ENCODE measurements at regions not wholly inside any gene's neighbourhood (a gene's known extent, or its start where the extent isn't known, plus 50 kb on each side); places are given as distances from the start of the nearest gene placed in this dataset.

DNA sequence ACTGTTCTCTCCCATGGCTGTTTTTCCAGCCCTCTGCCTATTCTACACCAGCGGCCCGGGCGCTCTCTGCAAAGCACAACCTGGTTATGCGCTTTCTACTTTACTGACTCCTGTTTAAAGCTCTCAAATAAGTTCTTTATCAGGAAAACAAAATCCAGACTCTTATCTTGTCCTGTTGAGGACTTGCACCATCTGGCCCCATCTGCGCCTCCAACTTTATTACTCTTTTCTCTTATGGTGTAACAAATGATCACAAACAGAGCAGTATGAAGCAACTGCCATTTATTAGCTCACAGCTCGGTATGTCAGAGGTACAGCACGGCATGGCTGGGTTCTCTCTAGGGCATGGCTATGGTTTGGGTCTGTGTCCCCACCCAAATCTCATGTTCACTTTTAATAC is 236.5 kb upstream of the NT5C1B start:
- Histone ChIP-seq H3K4me1 (ENCODE audit: control insufficient read depth, insufficient read depth, low read length) (no peaks in the 10 kb centered on the region), H3K27ac (ENCODE audit: low read depth, low read length) (no peak overlapping the region), H3K9ac (ENCODE audit: low read depth, low read length) (no peak overlapping the region), H3K36me3 (ENCODE audit: control insufficient read depth, insufficient read depth, low read length) (no peaks in the 10 kb centered on the region), H3K27me3 (ENCODE audit: control insufficient read depth, insufficient read depth, low read length) (no peaks in the 10 kb centered on the region), H3K4me3 (ENCODE audit: low read depth, low read length) (no peak overlapping the region), H3K9me3 (ENCODE audit: control insufficient read depth, insufficient read depth, low read length) (no peaks in the 10 kb centered on the region)

DNA sequence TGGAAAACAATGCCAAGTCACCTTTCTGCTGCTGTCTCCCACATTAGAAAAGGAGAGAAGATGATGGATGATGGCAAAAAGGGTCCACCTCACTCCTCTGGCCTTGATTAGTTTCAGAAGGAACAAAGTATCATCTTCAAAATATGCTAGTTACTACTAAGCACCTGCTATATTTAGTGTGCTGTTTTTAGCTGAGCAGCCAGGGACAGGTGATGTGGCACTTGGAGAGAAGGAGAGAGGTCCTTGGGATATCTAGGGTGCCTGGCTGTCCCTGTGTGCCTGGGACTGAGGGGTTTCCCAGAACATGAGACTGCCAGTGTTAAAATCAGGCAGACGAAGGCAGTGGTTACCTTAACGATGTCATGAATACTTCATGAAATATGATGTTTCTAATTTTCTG is 235.5 kb upstream of the NT5C1B start:
- no peaks in the 10 kb centered on the region for H3K9me3 ChIP-seq (ENCODE audit: control insufficient read depth, insufficient read depth, low read length)
- H3K4me3 ChIP-seq (ENCODE audit: low read depth, low read length) = no peak overlapping the region
- no peaks in the 10 kb centered on the region for H3K36me3 ChIP-seq (ENCODE audit: control insufficient read depth, insufficient read depth, low read length)
- no peaks in the 10 kb centered on the region for H3K4me1 ChIP-seq (ENCODE audit: control insufficient read depth, insufficient read depth, low read length)
- no peak overlapping the region for H3K9ac ChIP-seq (ENCODE audit: low read depth, low read length)
- no peaks in the 10 kb centered on the region for H3K27me3 ChIP-seq (ENCODE audit: control insufficient read depth, insufficient read depth, low read length)
- no peak overlapping the region for H3K27ac ChIP-seq (ENCODE audit: low read depth, low read length)

GRCh38 chr2:18824325-18824790 is 235.0 kb upstream of the NT5C1B start:
- Histone ChIP-seq H3K4me1 (ENCODE audit: control insufficient read depth, insufficient read depth, low read length) (no peaks in the 10 kb centered on the region), H3K36me3 (ENCODE audit: control insufficient read depth, insufficient read depth, low read length) (no peaks in the 10 kb centered on the region), H3K9me3 (ENCODE audit: control insufficient read depth, insufficient read depth, low read length) (no peaks in the 10 kb centered on the region), H3K4me3 (ENCODE audit: low read depth, low read length) (no peak overlapping the region), H3K27me3 (ENCODE audit: control insufficient read depth, insufficient read depth, low read length) (no peaks in the 10 kb centered on the region), H3K27ac (ENCODE audit: low read depth, low read length) (no peak overlapping the region), H3K9ac (ENCODE audit: low read depth, low read length) (no peak overlapping the region)

DNA sequence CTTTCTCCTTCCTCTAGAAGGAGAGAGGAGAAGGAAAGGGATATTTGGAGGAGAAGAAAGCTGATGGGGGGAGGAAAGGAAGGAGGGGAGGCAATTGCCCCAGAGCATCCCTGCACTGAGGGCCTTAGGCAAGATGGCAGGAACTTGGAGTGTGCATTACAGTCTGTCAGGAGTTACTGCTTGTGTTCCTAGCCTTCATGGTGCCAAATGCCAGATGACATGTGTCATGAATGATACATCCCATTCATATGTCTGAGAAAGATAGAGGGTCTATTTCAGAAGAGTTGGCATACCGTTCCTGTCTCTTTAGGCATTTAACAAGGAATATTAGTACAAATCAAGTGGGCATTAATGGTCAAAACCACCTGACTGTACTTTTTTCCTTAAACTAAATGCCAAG is 232.1 kb upstream of the NT5C1B start:
- Histone ChIP-seq H3K9ac (ENCODE audit: low read depth, low read length) (no peak overlapping the region), H3K27me3 (ENCODE audit: control insufficient read depth, insufficient read depth, low read length) (no peaks in the 10 kb centered on the region), H3K27ac (ENCODE audit: low read depth, low read length) (no peak overlapping the region), H3K9me3 (ENCODE audit: control insufficient read depth, insufficient read depth, low read length) (no peaks in the 10 kb centered on the region), H3K36me3 (ENCODE audit: control insufficient read depth, insufficient read depth, low read length) (no peaks in the 10 kb centered on the region), H3K4me3 (ENCODE audit: low read depth, low read length) (no peak overlapping the region), H3K4me1 (ENCODE audit: control insufficient read depth, insufficient read depth, low read length) (no peaks in the 10 kb centered on the region)

GRCh38 chr2:18820966-18821365 is 231.6 kb upstream of the NT5C1B start:
- Histone ChIP-seq H3K36me3 (ENCODE audit: control insufficient read depth, insufficient read depth, low read length) (no peaks in the 10 kb centered on the region), H3K4me3 (ENCODE audit: low read depth, low read length) (no peak overlapping the region), H3K27ac (ENCODE audit: low read depth, low read length) (no peak overlapping the region), H3K9ac (ENCODE audit: low read depth, low read length) (no peak overlapping the region), H3K9me3 (ENCODE audit: control insufficient read depth, insufficient read depth, low read length) (no peaks in the 10 kb centered on the region), H3K27me3 (ENCODE audit: control insufficient read depth, insufficient read depth, low read length) (no peaks in the 10 kb centered on the region), H3K4me1 (ENCODE audit: control insufficient read depth, insufficient read depth, low read length) (no peaks in the 10 kb centered on the region)

- no peak overlapping the region for H3K9ac ChIP-seq (ENCODE audit: low read depth, low read length)
- no peaks in the 10 kb centered on the region for H3K27me3 ChIP-seq (ENCODE audit: control insufficient read depth, insufficient read depth, low read length)
- H3K27ac ChIP-seq (ENCODE audit: low read depth, low read length) = no peak overlapping the region
- H3K4me3 ChIP-seq (ENCODE audit: low read depth, low read length) = no peak overlapping the region
- H3K36me3 ChIP-seq (ENCODE audit: control insufficient read depth, insufficient read depth, low read length) = no peaks in the 10 kb centered on the region
- no peaks in the 10 kb centered on the region for H3K4me1 ChIP-seq (ENCODE audit: control insufficient read depth, insufficient read depth, low read length)
- H3K9me3 ChIP-seq (ENCODE audit: control insufficient read depth, insufficient read depth, low read length) = no peaks in the 10 kb centered on the region
These were observed 230.2 kb upstream of the NT5C1B start for GRCh38 chr2:18819566-18819965.

DNA sequence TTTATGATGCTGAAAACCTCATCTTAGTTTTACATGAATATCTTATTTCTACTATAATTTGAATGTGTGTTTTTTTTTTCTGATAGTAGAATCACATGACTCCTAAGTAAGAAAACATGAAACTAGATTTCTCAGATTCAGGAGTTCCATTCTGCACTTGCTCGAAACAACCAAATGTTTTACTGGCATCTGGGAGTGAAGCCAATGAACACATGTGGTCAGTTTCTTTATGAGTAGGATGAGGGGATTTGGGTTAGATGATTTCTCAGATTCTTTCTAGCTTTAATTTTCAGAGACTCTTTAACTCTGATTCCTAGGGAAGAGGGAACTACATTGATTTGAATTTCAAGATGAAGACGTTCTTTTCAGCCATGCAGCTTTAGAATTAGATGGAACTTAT is 225.0 kb upstream of the NT5C1B start:
- no peak overlapping the region for H3K9ac ChIP-seq (ENCODE audit: low read depth, low read length)
- no peak overlapping the region for H3K27ac ChIP-seq (ENCODE audit: low read depth, low read length)
- H3K27me3 ChIP-seq (ENCODE audit: control insufficient read depth, insufficient read depth, low read length) = no peaks in the 10 kb centered on the region
- no peak overlapping the region for H3K4me3 ChIP-seq (ENCODE audit: low read depth, low read length)
- no peaks in the 10 kb centered on the region for H3K36me3 ChIP-seq (ENCODE audit: control insufficient read depth, insufficient read depth, low read length)
- H3K4me1 ChIP-seq (ENCODE audit: control insufficient read depth, insufficient read depth, low read length) = no peaks in the 10 kb centered on the region
- H3K9me3 ChIP-seq (ENCODE audit: control insufficient read depth, insufficient read depth, low read length) = no peaks in the 10 kb centered on the region

DNA sequence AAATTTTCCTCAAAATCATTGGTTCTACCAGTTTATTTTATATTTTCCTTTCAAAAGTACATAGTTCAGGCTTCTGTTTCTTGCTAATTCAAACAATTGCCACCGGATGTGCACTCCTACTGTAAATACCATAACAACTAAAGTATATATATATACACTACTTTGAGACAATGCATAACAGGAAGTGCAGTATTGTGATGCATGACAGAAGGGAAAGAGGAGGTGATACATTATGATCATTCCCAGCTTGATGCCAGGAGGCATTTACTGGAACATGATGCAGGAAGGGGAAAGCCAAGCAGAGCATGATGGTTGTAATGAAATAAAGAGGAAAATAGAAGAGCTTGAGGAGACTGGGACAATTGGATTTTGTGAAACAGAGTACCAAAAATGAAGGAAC is 215.2 kb upstream of the NT5C1B start:
- H3K4me3 ChIP-seq (ENCODE audit: low read depth, low read length) = no peak overlapping the region
- H3K36me3 ChIP-seq (ENCODE audit: control insufficient read depth, insufficient read depth, low read length) = no peaks in the 10 kb centered on the region
- no peaks in the 10 kb centered on the region for H3K27me3 ChIP-seq (ENCODE audit: control insufficient read depth, insufficient read depth, low read length)
- H3K27ac ChIP-seq (ENCODE audit: low read depth, low read length) = no peak overlapping the region
- no peaks in the 10 kb centered on the region for H3K9me3 ChIP-seq (ENCODE audit: control insufficient read depth, insufficient read depth, low read length)
- no peak overlapping the region for H3K9ac ChIP-seq (ENCODE audit: low read depth, low read length)
- no peaks in the 10 kb centered on the region for H3K4me1 ChIP-seq (ENCODE audit: control insufficient read depth, insufficient read depth, low read length)

- no peak overlapping the region for H3K4me3 ChIP-seq (ENCODE audit: low read depth, low read length)
- H3K27me3 ChIP-seq (ENCODE audit: control insufficient read depth, insufficient read depth, low read length) = no peaks in the 10 kb centered on the region
- H3K9me3 ChIP-seq (ENCODE audit: control insufficient read depth, insufficient read depth, low read length) = no peaks in the 10 kb centered on the region
- no peaks in the 10 kb centered on the region for H3K36me3 ChIP-seq (ENCODE audit: control insufficient read depth, insufficient read depth, low read length)
- no peak overlapping the region for H3K27ac ChIP-seq (ENCODE audit: low read depth, low read length)
- no peak overlapping the region for H3K9ac ChIP-seq (ENCODE audit: low read depth, low read length)
- H3K4me1 ChIP-seq (ENCODE audit: control insufficient read depth, insufficient read depth, low read length) = no peaks in the 10 kb centered on the region
These were observed 214.0 kb upstream of the NT5C1B start for GRCh38 chr2:18803141-18803939.

GRCh38 chr2:18800240-18800971 is 211.0 kb upstream of the NT5C1B start:
- no peak overlapping the region for H3K4me3 ChIP-seq (ENCODE audit: low read depth, low read length)
- H3K4me1 ChIP-seq (ENCODE audit: control insufficient read depth, insufficient read depth, low read length) = no peaks in the 10 kb centered on the region
- H3K27ac ChIP-seq (ENCODE audit: low read depth, low read length) = no peak overlapping the region
- H3K9me3 ChIP-seq (ENCODE audit: control insufficient read depth, insufficient read depth, low read length) = no peaks in the 10 kb centered on the region
- H3K9ac ChIP-seq (ENCODE audit: low read depth, low read length) = no peak overlapping the region
- H3K27me3 ChIP-seq (ENCODE audit: control insufficient read depth, insufficient read depth, low read length) = no peaks in the 10 kb centered on the region
- H3K36me3 ChIP-seq (ENCODE audit: control insufficient read depth, insufficient read depth, low read length) = no peaks in the 10 kb centered on the region

DNA sequence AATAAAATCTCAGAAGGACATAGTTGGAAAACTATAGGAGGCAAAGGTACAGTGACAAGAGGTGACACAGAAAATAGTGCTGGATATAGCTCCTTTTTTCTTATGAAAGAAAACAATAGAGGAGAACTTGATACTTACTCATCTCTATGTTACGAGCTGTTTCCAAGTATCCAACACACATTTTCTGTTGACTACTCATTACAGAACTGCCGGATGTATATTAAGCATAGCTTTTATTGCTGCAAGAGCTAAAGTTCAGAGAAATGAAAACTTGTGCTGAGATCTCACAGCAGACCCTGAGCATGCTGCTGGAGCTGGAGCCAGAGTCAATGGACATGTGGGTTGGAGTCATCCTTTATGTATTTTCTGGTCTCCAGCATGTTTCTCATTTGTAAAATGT is 210.0 kb upstream of the NT5C1B start:
- Histone ChIP-seq H3K27me3 (ENCODE audit: control insufficient read depth, insufficient read depth, low read length) (no peaks in the 10 kb centered on the region), H3K36me3 (ENCODE audit: control insufficient read depth, insufficient read depth, low read length) (no peaks in the 10 kb centered on the region), H3K4me1 (ENCODE audit: control insufficient read depth, insufficient read depth, low read length) (no peaks in the 10 kb centered on the region), H3K4me3 (ENCODE audit: low read depth, low read length) (no peak overlapping the region), H3K9ac (ENCODE audit: low read depth, low read length) (no peak overlapping the region), H3K9me3 (ENCODE audit: control insufficient read depth, insufficient read depth, low read length) (no peaks in the 10 kb centered on the region), H3K27ac (ENCODE audit: low read depth, low read length) (no peak overlapping the region)

Data from HUES48 (cell line).